ENCODE measurements at regions not wholly inside any gene's neighbourhood (a gene's known extent, or its start where the extent isn't known, plus 50 kb on each side); places are given as distances from the start of the nearest gene placed in this dataset.
A peak's percentile ranks its signal among the peaks of the same experiment; 100 is the strongest.

DNA sequence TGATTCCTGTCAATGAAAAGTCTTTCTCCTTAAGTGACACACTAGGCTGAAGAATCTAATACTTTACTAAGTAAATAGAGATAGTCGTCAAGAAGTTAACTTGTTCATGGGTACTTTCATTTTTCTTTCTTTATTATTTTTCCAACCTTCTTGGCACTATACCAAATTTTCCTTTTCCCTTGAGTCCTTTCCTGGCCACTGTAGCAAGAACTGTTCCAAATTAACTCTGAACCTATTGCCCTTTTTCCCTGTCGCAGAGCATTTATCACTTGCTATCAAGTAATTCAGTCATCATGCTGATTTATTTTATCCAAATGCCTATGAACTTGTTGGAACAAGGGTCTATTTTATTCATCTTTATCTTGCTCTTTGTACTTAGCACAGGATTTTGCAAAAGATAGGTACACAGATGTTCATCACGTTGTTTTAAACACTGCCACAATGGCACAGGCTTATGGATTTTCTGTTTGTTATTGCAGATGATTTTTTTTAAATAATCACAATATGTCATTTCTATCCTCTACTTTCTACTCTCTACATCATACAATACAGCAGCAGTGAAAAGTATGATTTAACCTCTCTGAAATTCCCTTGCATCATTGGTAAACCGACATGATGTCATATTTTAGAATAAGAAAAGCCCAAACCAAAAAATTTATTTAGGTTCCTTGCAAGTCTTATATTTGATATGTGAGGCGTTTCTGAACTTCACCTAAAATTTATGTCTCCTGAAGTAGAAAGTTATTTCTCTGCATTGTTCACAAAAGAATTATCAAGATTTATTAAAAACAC lies 2352.3 kb downstream of the PCDH7 start:
- 71% methylated on average over 1 of the region's 5 CpGs for WGBS
- H2BK120ac ChIP-seq (ENCODE audit: low read depth, low read length) = no peak overlapping the region
- no peak overlapping the region for H3K4me2 ChIP-seq (ENCODE audit: low read length, poor library complexity, severe bottlenecking)
- H3K4ac ChIP-seq (ENCODE audit: low read depth in 1 of 2, low read length in 2 of 2) = no peak overlapping the region
- H3K4me3 ChIP-seq (ENCODE audit: insufficient read depth in 1 of 2, low read depth in 1 of 2, low read length in 2 of 2) = peak overlapping the region in 1 of 2 experiments; percentile 9
- no peak overlapping the region for H3K23ac ChIP-seq (ENCODE audit: low read length in 2 of 2)
- peak overlapping the region; percentile 54 for H3K27ac ChIP-seq (ENCODE audit: low read length, poor library complexity, severe bottlenecking)
- peaks cover 11% of the 10 kb centered on the region for H3K9me3 ChIP-seq (ENCODE audit: control insufficient read depth, low read length)
- DNase-seq = no peak
- no peak overlapping the region for H3K14ac ChIP-seq (ENCODE audit: low read length in 2 of 2)
- peak overlapping the region; percentile 21 for H3K9ac ChIP-seq (ENCODE audit: low read length)
- no peak overlapping the region for H2BK15ac ChIP-seq (ENCODE audit: low read depth, poor library complexity, severe bottlenecking)
- no peaks in the 10 kb centered on the region for H3K79me1 ChIP-seq (replicated peaks; ENCODE audit: low read length, poor library complexity, severe bottlenecking)
- no peak overlapping the region for H4K8ac ChIP-seq (ENCODE audit: low read length)
- no peak overlapping the region for H2BK5ac ChIP-seq (ENCODE audit: low read depth, low read length, poor library complexity, severe bottlenecking)
- H3K18ac ChIP-seq (ENCODE audit: low read depth in 1 of 2, low read length in 2 of 2) = no peak overlapping the region
- H3K4me1 ChIP-seq (ENCODE audit: control insufficient read depth, insufficient read depth, low read depth, low read length) = no peaks in the 10 kb centered on the region
- H2AK5ac ChIP-seq (ENCODE audit: low read length, severe bottlenecking) = no peak overlapping the region
- no peaks in the 10 kb centered on the region for H3K36me3 ChIP-seq (ENCODE audit: control insufficient read depth in 1 of 2, insufficient read depth in 2 of 2, low read depth in 1 of 2, low read length in 2 of 2)
- no peak overlapping the region for H2BK12ac ChIP-seq (ENCODE audit: low read length in 2 of 2)
- H2AFZ ChIP-seq (ENCODE audit: low read depth, low read length) = no peak overlapping the region
- no peaks in the 10 kb centered on the region for H3K27me3 ChIP-seq (ENCODE audit: control insufficient read depth in 1 of 2, insufficient read depth in 1 of 2, low read length in 2 of 2)
- H4K91ac ChIP-seq (ENCODE audit: low read length) = no peak overlapping the region

DNA sequence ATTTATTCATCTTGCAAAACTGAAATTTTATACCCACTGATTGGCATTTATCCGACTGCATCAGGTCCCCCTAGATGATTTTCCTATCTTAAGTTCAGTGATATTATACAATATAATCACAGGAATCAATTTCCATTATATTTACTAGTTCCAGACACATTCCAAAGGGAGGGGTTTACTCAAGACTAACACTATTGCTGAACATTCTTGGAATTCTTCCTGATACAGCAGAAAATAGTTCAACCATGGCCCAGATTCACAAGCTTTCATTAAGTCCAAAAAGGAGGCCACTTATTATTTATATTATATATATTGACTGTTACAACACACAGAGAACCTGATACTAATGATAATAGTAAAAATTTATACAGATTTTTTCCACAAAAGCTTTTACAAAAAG lies 2353.6 kb downstream of the PCDH7 start:
- no peak overlapping the region for H4K91ac ChIP-seq (ENCODE audit: low read length)
- H3K79me1 ChIP-seq (replicated peaks; ENCODE audit: low read length, poor library complexity, severe bottlenecking) = no peaks in the 10 kb centered on the region
- H3K14ac ChIP-seq (ENCODE audit: low read length in 2 of 2) = no peak overlapping the region
- H2BK5ac ChIP-seq (ENCODE audit: low read depth, low read length, poor library complexity, severe bottlenecking) = no peak overlapping the region
- WGBS = no CpG with 5 or more reads among the region's 1 CpG
- no peaks in the 10 kb centered on the region for H3K36me3 ChIP-seq (ENCODE audit: control insufficient read depth in 1 of 2, insufficient read depth in 2 of 2, low read depth in 1 of 2, low read length in 2 of 2)
- no peak overlapping the region for H3K23ac ChIP-seq (ENCODE audit: low read length in 2 of 2)
- no peak overlapping the region for H3K9ac ChIP-seq (ENCODE audit: low read length)
- no peak overlapping the region for H2BK15ac ChIP-seq (ENCODE audit: low read depth, poor library complexity, severe bottlenecking)
- no peak for DNase-seq
- no peak overlapping the region for H2BK12ac ChIP-seq (ENCODE audit: low read length in 2 of 2)
- H3K4me2 ChIP-seq (ENCODE audit: low read length, poor library complexity, severe bottlenecking) = no peak overlapping the region
- H3K18ac ChIP-seq (ENCODE audit: low read depth in 1 of 2, low read length in 2 of 2) = no peak overlapping the region
- no peak overlapping the region for H2BK120ac ChIP-seq (ENCODE audit: low read depth, low read length)
- no peaks in the 10 kb centered on the region for H3K4me1 ChIP-seq (ENCODE audit: control insufficient read depth, insufficient read depth, low read depth, low read length)
- H4K8ac ChIP-seq (ENCODE audit: low read length) = no peak overlapping the region
- no peak overlapping the region for H3K4me3 ChIP-seq (ENCODE audit: insufficient read depth in 1 of 2, low read depth in 1 of 2, low read length in 2 of 2)
- H3K4ac ChIP-seq (ENCODE audit: low read depth in 1 of 2, low read length in 2 of 2) = no peak overlapping the region
- peaks cover 9% of the 10 kb centered on the region for H3K9me3 ChIP-seq (ENCODE audit: control insufficient read depth, low read length)
- H3K27ac ChIP-seq (ENCODE audit: low read length, poor library complexity, severe bottlenecking) = peak overlapping the region; percentile 53
- H3K27me3 ChIP-seq (ENCODE audit: control insufficient read depth in 1 of 2, insufficient read depth in 1 of 2, low read length in 2 of 2) = no peaks in the 10 kb centered on the region
- no peak overlapping the region for H2AK5ac ChIP-seq (ENCODE audit: low read length, severe bottlenecking)
- H2AFZ ChIP-seq (ENCODE audit: low read depth, low read length) = no peak overlapping the region

DNA sequence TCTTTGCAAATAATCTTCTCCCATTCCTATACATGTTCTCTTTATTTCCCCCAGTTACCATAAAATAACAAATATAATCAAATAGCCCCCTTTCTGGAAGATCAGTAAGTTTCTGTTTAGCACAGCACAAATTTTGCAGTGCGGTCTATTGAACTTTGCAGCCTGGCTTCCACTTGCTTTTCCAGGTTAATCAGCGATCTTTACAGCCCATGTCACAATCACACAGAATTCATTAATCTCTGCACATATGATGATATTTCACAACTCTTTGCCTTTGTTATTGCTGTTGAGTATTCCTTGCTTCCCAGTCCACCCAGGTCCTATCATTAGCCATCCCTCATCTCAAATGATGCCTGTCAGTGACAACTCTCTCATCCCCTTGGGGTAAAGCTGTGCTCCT lies 2358.0 kb downstream of the PCDH7 start:
- no peak overlapping the region for H3K27ac ChIP-seq (ENCODE audit: low read length, poor library complexity, severe bottlenecking)
- no peaks in the 10 kb centered on the region for H3K9me3 ChIP-seq (ENCODE audit: control insufficient read depth, low read length)
- H2BK120ac ChIP-seq (ENCODE audit: low read depth, low read length) = no peak overlapping the region
- H3K4me3 ChIP-seq (ENCODE audit: insufficient read depth in 1 of 2, low read depth in 1 of 2, low read length in 2 of 2) = no peak overlapping the region
- H2BK12ac ChIP-seq (ENCODE audit: low read length in 2 of 2) = no peak overlapping the region
- no peak overlapping the region for H3K4me2 ChIP-seq (ENCODE audit: low read length, poor library complexity, severe bottlenecking)
- no peak overlapping the region for H3K9ac ChIP-seq (ENCODE audit: low read length)
- H3K27me3 ChIP-seq (ENCODE audit: control insufficient read depth in 1 of 2, insufficient read depth in 1 of 2, low read length in 2 of 2) = no peaks in the 10 kb centered on the region
- H2BK5ac ChIP-seq (ENCODE audit: low read depth, low read length, poor library complexity, severe bottlenecking) = no peak overlapping the region
- WGBS = 95% methylated on average over 2 of the region's 2 CpGs
- no peaks in the 10 kb centered on the region for H3K36me3 ChIP-seq (ENCODE audit: control insufficient read depth in 1 of 2, insufficient read depth in 2 of 2, low read depth in 1 of 2, low read length in 2 of 2)
- H4K8ac ChIP-seq (ENCODE audit: low read length) = no peak overlapping the region
- DNase-seq = no peak
- H3K79me1 ChIP-seq (replicated peaks; ENCODE audit: low read length, poor library complexity, severe bottlenecking) = no peaks in the 10 kb centered on the region
- no peak overlapping the region for H4K91ac ChIP-seq (ENCODE audit: low read length)
- H2AFZ ChIP-seq (ENCODE audit: low read depth, low read length) = no peak overlapping the region
- no peaks in the 10 kb centered on the region for H3K4me1 ChIP-seq (ENCODE audit: control insufficient read depth, insufficient read depth, low read depth, low read length)
- H3K4ac ChIP-seq (ENCODE audit: low read depth in 1 of 2, low read length in 2 of 2) = no peak overlapping the region
- H3K14ac ChIP-seq (ENCODE audit: low read length in 2 of 2) = no peak overlapping the region
- no peak overlapping the region for H3K23ac ChIP-seq (ENCODE audit: low read length in 2 of 2)
- H3K18ac ChIP-seq (ENCODE audit: low read depth in 1 of 2, low read length in 2 of 2) = no peak overlapping the region
- H2AK5ac ChIP-seq (ENCODE audit: low read length, severe bottlenecking) = no peak overlapping the region
- H2BK15ac ChIP-seq (ENCODE audit: low read depth, poor library complexity, severe bottlenecking) = no peak overlapping the region

DNA sequence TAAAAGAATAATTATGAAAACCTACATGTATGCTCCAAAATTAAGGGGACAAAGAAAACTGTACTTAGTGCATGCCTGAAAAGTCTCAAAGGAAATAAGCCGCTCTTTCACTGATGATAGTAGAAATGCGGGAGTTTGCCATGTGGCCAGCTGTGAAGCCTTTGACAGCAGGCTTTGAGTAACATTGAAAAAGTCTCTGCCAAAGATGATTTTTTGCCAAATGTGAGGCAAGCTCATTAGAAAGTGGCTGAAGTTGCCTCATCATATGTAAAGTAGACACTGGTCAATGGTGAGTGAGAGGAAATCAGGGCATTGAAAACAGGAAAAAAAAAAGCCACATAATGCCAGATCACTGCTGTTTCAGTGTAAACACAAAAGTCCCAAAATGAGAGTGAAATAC lies 2360.1 kb downstream of the PCDH7 start:
- no peak overlapping the region for H3K18ac ChIP-seq (ENCODE audit: low read depth in 1 of 2, low read length in 2 of 2)
- no peak overlapping the region for H2AFZ ChIP-seq (ENCODE audit: low read depth, low read length)
- H2BK120ac ChIP-seq (ENCODE audit: low read depth, low read length) = no peak overlapping the region
- H3K4me2 ChIP-seq (ENCODE audit: low read length, poor library complexity, severe bottlenecking) = no peak overlapping the region
- H2BK5ac ChIP-seq (ENCODE audit: low read depth, low read length, poor library complexity, severe bottlenecking) = no peak overlapping the region
- no peak overlapping the region for H2AK5ac ChIP-seq (ENCODE audit: low read length, severe bottlenecking)
- H3K9me3 ChIP-seq (ENCODE audit: control insufficient read depth, low read length) = no peaks in the 10 kb centered on the region
- H3K27me3 ChIP-seq (ENCODE audit: control insufficient read depth in 1 of 2, insufficient read depth in 1 of 2, low read length in 2 of 2) = no peaks in the 10 kb centered on the region
- no peak overlapping the region for H2BK15ac ChIP-seq (ENCODE audit: low read depth, poor library complexity, severe bottlenecking)
- H3K36me3 ChIP-seq (ENCODE audit: control insufficient read depth in 1 of 2, insufficient read depth in 2 of 2, low read depth in 1 of 2, low read length in 2 of 2) = no peaks in the 10 kb centered on the region
- H3K23ac ChIP-seq (ENCODE audit: low read length in 2 of 2) = no peak overlapping the region
- DNase-seq = no peak
- no peaks in the 10 kb centered on the region for H3K79me1 ChIP-seq (replicated peaks; ENCODE audit: low read length, poor library complexity, severe bottlenecking)
- H4K8ac ChIP-seq (ENCODE audit: low read length) = no peak overlapping the region
- H3K4me1 ChIP-seq (ENCODE audit: control insufficient read depth, insufficient read depth, low read depth, low read length) = no peaks in the 10 kb centered on the region
- no peak overlapping the region for H3K14ac ChIP-seq (ENCODE audit: low read length in 2 of 2)
- no peak overlapping the region for H3K27ac ChIP-seq (ENCODE audit: low read length, poor library complexity, severe bottlenecking)
- H3K4ac ChIP-seq (ENCODE audit: low read depth in 1 of 2, low read length in 2 of 2) = no peak overlapping the region
- no peak overlapping the region for H2BK12ac ChIP-seq (ENCODE audit: low read length in 2 of 2)
- H3K4me3 ChIP-seq (ENCODE audit: insufficient read depth in 1 of 2, low read depth in 1 of 2, low read length in 2 of 2) = no peak overlapping the region
- H3K9ac ChIP-seq (ENCODE audit: low read length) = no peak overlapping the region
- WGBS = 97% methylated on average over 2 of the region's 2 CpGs
- H4K91ac ChIP-seq (ENCODE audit: low read length) = no peak overlapping the region
